ENCODE measurements at regions not wholly inside any gene's neighbourhood (a gene's known extent, or its start where the extent isn't known, plus 50 kb on each side); places are given as distances from the start of the nearest gene placed in this dataset.

DNA sequence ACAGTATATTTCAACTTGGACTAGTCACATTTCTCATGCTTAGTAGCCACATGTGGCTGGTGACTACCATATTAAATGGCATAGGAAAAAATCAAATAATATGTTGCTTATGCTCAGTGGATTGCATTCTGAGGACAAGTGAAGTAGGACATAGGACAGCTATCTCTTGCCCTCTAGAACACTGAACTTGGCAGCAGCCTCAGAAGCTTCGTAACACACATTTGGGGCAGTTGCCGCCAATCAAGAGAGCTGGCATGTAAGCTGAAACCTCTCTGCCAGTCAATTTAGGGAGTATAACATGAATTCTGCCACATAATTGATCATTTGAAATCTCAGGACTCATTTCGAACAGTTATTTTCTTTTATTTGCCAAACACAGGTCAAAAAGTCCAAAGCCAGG lies 505.5 kb downstream of the MAT2B start:
- no peak for TF ChIP-seq CTCF (IDR thresholded peaks at IDR 0.05)
- TF ChIP-seq ZFX (IDR thresholded peaks at IDR 0.05; ENCODE audit: borderline replicate concordance): no peak
